VCaP (cell line): ENCODE measurements at regions not wholly inside any gene's neighbourhood (a gene's known extent, or its start where the extent isn't known, plus 50 kb on each side); places are given as distances from the start of the nearest gene placed in this dataset.

Experiments
- H3K27ac ChIP-seq: fragments of 450-650 bp; 2 replicates; pipeline ENCODE4 v1.5.1; 2017
- TF ChIP-seq, protein P1 (sequence below): fragments of 450-650 bp; conservative IDR thresholded peaks from 2 replicates; pipeline ENCODE4 v1.5.1; 2017; ENCODE audit warnings: mild to moderate bottlenecking, moderate library complexity

DNA sequence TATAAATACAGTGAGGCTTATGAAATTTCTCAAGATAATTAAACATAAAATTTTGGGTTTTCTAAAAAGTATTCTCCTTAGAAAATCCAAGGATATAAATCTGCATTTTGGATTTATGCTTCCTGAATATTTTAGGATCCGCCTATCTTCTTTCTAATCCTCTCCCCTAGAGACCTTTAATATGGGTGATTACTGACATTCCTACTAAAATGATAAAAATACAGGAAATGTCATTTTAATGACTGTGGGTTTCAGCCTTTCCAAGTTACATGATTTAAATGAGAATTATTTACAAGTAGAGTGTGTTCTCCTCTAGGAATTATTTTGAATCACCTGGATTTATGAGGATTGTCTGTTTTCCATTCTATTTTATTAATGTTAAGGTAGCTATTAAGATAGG is 150.4 kb downstream of the C7orf25 start:
- TF ChIP-seq, protein P1, sequence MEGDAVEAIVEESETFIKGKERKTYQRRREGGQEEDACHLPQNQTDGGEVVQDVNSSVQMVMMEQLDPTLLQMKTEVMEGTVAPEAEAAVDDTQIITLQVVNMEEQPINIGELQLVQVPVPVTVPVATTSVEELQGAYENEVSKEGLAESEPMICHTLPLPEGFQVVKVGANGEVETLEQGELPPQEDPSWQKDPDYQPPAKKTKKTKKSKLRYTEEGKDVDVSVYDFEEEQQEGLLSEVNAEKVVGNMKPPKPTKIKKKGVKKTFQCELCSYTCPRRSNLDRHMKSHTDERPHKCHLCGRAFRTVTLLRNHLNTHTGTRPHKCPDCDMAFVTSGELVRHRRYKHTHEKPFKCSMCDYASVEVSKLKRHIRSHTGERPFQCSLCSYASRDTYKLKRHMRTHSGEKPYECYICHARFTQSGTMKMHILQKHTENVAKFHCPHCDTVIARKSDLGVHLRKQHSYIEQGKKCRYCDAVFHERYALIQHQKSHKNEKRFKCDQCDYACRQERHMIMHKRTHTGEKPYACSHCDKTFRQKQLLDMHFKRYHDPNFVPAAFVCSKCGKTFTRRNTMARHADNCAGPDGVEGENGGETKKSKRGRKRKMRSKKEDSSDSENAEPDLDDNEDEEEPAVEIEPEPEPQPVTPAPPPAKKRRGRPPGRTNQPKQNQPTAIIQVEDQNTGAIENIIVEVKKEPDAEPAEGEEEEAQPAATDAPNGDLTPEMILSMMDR = no peak
- no peak overlapping the region for H3K27ac ChIP-seq

DNA sequence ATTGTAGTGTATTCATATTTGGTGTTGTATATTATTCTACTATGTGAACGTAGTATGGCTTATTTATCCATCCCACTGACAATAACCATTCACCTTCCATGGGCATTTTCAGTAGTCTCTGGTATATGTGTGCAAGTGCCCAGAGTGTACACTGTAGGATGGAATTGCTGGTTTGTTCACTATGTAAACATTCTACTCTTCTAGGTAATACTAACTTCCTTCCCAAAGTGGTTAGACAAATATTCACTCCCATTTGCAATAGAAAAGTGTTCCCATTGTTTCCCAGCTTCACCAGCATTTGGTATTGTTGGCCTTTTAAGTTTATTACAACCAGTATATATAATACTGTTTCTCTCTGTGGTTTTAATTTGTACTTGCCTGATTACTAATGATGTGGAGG is 153.7 kb downstream of the C7orf25 start:
- TF ChIP-seq, protein P1 = no peak
- H3K27ac ChIP-seq = no peak overlapping the region

DNA sequence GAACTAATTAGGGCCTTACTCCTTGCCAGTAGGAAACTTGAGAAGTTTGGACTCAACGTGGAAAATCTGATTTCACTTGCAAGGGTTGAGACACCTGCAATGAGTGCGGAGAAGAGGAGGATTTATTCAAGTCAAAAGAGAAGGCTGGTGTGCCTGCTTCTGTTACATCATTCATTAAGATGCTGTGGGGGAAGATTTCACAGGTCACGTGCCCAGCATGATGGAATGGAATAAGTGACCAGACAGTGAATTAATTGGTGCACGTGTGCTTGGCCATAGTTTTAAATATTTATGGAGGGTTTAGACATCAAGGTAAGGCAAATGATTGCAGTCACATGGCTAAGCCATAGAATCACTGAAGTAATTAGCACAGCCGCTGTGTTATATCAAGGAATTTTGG is 155.0 kb downstream of the C7orf25 start:
- TF ChIP-seq, protein P1 = no peak
- H3K27ac ChIP-seq = no peak overlapping the region

DNA sequence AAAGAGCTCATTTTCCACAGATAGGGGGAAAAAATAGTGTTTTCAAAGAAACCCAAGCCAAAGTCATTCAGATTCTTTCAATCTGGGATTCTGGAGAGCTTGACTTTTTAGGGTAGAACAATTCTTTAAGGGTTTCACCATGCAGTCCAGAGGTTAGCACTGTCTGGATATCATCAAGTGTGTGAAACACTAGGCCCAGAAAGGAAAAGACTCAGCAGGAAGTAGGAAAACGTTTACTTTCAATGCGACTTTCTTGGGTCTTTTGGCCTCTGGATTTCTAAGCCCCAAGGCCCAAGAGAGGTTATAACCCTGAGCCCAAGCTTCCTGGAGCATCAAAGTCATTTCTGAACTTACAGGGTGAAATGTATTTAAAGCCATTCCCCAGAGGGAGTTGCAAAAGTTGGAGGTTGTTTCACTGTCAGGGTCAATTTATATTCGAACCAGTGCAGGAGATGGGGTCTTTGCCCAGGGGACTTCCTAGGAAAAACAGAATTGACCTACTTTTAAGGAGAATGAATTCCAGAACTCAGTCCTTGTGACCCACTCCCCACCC is 158.0 kb downstream of the C7orf25 start:
- H3K27ac ChIP-seq = no peak overlapping the region
- TF ChIP-seq, protein P1 = no peak

DNA sequence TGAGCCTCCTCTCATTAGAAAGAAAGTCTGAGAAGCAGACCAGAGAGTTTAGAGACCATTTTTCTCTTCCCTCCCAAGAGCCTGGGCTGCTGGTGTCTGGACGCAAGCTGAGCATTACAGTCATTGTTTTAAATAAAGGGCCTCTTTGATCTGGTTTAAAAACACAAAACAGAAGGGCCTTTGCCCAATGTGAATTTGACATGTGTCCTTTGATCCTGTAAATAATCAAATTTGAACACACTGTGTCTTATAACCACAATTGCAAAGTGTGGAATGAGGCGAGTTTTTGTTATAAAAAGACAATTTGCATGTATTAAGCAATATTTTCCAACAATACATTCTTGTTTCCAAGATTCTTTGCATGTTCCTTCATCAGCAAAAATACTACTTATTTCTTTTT is 158.5 kb downstream of the C7orf25 start:
- no peak overlapping the region for H3K27ac ChIP-seq
- TF ChIP-seq, protein P1 = no peak

DNA sequence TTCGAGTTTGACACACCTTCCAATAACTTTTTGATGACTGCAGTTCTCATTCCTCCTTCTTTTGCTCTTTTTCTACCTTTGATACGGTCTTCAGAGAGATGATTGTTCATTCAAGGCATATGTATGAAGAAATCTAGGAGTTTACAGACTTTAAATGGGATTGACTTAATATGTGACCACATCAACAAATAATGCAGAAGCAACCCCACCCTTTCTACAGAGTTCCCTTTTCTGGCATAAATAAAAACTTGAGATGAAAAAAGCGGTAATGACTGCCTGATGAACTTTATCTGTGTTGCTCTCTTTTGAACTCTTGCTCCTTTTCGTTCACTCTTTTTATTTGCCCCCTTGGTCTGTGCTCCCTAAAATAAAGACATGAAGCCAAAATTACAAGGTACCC is 161.7 kb downstream of the C7orf25 start:
- no peak overlapping the region for H3K27ac ChIP-seq
- TF ChIP-seq, protein P1 = no peak

DNA sequence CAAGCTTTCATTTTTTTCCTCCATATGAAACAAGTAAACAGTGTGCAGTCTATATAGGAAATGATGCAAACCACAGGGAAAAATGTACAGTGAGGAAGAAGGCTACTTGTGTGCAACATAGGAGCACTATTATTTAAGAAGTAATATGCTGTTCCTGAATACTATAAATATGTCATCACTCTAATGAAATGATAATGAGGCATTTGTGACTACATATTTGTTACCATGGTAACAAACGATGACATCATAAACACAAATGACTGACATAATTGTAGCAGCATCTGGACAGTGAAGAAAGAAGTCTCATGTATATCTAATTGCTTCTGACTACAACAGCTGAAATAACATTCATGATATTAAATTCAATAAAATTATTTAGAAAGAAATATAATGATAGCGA is 164.8 kb downstream of the C7orf25 start:
- TF ChIP-seq, protein P1 = no peak
- no peak overlapping the region for H3K27ac ChIP-seq
